HEK293T (cell line): ENCODE measurements at regions not wholly inside any gene's neighbourhood (a gene's known extent, or its start where the extent isn't known, plus 50 kb on each side); places are given as distances from the start of the nearest gene placed in this dataset.

Experiments used
- FOXM1 ChIP-seq: fragments of 450-650 bp; IDR thresholded peaks from 2 replicates; pipeline ENCODE4 v1.6.1; 2017; ENCODE audit warnings: mild to moderate bottlenecking, borderline replicate concordance
- NFRKB ChIP-seq: fragments of 450-650 bp; IDR thresholded peaks from 2 replicates; pipeline ENCODE4 v1.6.1; 2016; ENCODE audit warnings: mild to moderate bottlenecking, moderate library complexity
- PKNOX1 ChIP-seq: fragments of 450-650 bp; IDR thresholded peaks from 2 replicates; pipeline ENCODE4 v1.6.1; 2016
- SP1 ChIP-seq: fragments of 450-650 bp; IDR thresholded peaks from 2 replicates; pipeline ENCODE4 v1.6.1; 2017
- SUZ12 ChIP-seq: fragments of 450-650 bp; IDR thresholded peaks from 2 replicates; pipeline ENCODE4 v1.6.1; 2016; ENCODE audit warnings: mild to moderate bottlenecking
- ZNF384 ChIP-seq: fragments of 450-650 bp; IDR thresholded peaks from 2 replicates; pipeline ENCODE4 v1.6.1; 2016

DNA sequence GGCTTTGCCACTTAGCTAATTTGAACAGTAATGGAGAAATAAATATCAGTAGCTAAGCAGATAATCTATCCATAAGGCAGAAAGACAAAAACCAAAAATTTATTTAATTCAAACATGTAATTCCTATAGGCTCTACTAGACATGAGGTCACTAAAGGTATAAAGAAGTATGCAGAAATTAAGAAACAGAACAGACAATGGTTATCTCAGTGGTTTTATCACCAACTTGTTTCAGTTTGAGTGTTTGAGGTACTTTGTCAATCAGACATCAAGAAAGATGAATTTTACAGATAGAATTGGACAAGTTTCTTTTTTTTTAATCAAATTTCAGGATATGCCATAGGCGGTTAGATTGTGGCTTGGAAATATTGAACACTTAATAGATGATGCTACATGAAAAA lies 67.4 kb upstream of the ZEB2 start:
- TF ChIP-seq FOXM1 (no peak), PKNOX1 (no peak), SP1 (no peak), SUZ12 (no peak), NFRKB (no peak), ZNF384 (no peak)
